Endothelial cell of hepatic sinusoid (primary cell): ENCODE measurements at regions not wholly inside any gene's neighbourhood (a gene's known extent, or its start where the extent isn't known, plus 50 kb on each side); places are given as distances from the start of the nearest gene placed in this dataset.
"Not testable (repeated sequence)": the region's sequence is repeated elsewhere in the genome, so short reads cannot be mapped to it uniquely, and the experiment has no call there.

ENCODE experiments used
- in situ Hi-C: cut with HindIII; loops from 2 replicates; pipeline ENCODE4 v1.10.0; 2017; ENCODE audit warnings: low sequenced_read_pairs

DNA sequence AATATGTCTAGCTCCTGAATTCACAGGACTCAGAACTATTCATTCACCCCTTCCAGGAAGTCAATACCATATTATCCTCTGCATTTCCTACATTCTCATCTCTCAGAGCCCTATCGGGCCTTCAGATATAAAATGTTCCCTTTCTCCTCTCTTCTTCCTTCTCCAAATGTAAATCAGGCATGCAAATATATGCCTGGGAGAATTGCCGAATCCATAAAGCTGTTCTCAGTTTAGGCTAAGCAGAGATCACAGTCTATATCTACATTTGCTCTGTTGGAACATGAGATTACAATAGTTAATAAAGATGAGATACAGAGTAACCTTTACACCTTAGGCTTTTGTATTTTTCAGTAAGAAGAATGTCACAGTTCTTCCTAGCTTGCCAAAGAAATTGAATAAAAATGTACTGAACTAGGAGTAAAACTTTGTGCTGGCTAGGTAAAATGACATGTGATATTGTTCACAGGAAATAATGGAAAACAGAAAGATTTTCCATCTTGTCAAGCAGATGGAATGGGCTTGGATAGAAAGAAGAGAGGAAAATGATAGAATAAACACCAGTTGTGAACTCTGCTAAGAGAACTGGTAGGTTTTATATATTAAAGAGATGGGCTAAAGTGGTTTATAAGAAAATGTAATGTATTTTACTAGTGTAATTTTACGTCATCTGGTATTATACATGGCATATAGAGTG lies 161.5 kb downstream of the NRIP1 start:
- in situ Hi-C loops: no loop called here

DNA sequence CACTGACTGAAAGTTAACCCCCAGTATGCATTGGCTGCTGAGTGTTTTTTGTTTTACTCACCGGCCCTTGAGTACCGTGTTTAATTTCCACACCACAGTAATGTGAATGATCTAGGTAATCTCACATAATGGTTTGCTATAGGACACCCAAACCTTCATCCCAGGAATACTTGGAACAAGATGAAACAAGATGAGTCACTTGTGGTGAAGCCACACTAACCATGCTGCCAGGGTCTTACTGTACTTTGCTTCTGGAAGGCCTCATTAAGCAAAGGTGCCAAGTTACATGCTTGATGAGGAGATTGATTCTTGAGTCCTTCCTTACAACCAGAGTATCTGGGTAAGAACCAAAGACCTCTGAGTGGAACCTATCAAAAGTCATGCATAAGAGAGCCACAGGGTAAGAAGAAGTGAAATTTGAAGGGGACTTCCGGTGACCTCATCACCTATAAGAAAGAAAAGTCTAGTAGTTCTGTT lies 163.3 kb downstream of the NRIP1 start:
- in situ Hi-C loops: no loop called here

DNA sequence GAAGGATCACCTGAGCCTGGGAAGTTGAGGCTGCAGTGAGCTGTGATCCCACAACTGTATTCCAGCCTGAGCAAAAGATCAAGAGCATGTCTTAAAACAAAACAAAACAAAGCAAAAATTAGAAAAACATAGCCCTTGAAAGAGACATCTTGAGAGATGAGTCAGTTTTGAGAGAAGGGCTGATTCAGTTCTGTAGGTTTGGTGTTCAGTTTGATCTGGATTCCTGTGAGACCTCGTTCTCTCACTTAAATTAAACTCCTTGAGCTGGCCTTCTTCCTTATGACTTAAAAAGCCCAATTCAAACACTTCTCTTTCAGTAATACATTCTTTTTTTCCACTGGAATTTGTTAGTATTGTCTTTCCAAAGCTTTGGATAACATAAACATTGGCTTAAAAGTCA lies 164.2 kb downstream of the NRIP1 start:
- in situ Hi-C loops: no loop called here

DNA sequence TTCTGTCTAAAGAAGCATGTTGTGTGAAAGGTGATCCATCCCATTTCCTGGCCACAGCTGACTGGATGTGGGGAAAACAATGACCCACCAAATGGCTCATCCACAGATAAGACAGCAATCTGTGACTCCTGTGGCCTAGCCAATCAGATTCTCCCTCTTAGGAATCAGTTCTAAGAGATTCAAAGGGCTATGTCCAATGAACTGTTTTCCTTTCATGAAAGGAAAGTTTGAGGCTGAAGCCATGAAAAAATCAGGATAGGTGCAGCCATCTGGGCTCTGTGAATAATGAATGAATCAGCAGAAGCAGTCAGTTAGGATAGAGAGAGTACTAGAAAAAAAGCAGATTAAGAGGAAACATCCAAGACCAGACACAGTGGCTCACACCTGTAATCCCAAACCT lies 164.7 kb downstream of the NRIP1 start:
- in situ Hi-C loops: no loop called here

DNA sequence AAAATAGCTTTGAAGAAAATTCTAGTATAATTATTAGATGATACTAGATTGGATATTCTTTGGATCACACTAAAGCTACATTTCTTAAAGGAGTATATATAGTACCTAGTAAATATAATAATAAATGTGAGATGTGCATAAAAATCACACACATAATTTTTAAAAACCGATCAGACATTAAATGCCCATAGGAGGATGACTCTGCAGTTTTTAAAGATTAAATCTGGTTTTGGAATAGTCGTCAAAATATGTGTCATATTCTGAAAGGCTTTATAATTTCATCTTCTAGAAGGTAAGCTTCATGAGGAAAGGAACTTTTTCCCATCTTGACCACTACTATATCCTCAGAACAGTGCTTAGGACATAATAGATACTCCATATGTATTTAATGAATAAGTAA lies 169.0 kb downstream of the NRIP1 start:
- in situ Hi-C loops: no loop called here

DNA sequence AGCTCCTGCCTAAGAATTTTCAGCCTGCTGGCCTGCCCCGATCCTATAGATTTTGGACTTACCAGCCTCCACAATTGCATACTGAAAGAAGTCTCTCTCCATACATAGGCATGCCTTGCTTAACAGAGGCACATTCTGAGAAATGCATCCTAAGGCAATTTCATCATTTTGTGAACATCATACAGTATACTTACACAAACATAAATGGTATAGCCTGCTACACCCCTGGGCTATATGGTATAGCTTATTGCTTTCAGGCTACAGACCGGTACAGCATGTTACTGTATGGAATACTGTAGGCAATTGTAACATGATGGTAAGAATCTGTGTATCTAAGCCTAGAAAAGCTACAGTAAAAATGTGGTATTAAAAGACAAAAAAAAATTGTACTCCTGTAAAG lies 174.7 kb downstream of the NRIP1 start:
- in situ Hi-C loops: no loop called here

DNA sequence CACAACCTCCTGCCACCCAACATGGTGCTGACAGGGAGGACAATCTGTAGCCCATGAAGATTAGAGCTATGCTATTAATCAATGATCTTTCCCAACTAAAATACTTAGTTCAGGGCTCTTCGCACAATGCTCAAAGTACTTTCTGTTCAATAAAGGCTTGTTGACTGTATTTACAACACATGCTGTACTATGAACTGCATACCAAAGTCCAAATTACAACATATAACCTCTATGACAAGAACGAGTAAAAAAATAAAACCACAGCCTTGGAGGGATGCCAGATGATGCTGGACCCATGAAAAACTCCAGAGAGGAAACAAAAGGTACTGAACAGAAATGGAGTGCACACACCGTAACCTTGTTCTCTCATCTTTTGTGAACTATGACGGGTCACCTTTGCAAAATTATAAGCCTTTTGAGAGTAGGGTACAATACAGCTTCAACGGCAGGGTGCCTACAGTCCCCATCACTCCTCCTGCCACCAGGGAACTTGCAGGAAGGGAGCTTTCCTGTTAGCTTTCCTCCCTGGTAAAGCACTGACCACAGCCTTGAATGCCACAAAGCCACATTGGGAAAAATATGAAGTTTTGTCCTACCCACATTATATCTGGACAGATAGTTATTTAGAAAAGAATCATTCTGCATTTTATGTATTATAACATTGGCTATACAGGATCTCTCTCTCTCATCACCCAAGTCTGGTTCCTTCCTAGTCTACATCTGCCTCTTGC lies 175.6 kb downstream of the NRIP1 start:
- in situ Hi-C loops: no loop called here

DNA sequence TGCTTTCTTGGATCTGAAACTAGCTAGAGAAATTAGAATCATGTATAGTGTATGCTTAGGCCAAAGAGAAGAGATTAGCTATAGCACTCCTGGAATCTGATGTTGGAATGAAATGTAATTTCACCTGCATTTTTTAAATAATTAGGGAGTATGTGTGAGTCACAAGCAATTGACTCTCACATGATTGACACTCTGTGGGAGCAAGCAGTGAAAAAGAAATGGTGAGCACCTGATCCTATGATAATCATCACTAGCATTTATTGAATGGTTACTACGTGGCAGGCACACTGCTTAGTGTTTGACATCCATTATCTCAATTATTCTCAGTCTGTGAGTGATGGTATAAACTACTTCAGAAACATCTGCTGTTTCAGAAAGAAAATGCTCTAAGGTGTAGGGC lies 176.6 kb downstream of the NRIP1 start:
- in situ Hi-C loops: no loop called here

DNA sequence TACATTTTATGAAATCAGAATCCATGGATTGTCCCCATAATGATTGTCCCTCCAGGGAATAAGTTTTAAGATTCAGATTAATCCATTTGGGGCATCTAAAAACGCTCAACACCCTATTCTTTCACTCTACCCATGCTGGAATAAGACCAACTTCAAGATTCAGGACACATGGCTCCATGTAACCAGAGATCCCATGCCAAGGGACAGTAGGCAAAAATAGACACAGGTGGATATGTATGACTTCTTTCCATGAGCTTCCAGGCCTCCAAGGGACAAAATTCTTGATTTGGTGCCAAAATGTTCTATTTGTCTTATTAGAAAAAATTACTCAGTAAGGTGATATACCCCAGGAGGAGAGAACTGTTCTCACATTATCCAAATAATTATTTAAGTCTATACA lies 178.8 kb downstream of the NRIP1 start:
- in situ Hi-C loops: no loop called here

DNA sequence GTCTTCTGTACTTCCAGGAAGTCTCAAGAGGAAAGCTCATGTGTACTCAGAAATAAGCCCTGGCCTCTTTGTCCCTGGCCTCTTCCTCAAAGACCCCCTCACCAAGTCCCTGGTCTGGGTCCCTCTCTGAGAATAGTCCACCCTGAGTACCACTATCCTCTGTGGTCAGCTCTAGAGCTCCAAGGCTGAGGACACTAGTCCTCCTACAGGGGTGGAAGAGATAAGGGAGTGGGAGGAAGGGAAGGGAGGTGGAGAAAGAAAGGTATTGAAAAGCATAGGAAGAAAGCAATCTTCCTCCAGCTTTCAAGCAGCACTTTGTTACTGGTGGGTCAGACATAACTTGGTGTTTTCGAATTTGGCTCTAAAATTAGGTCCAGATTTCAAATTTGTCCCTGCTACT lies 181.4 kb downstream of the NRIP1 start:
- in situ Hi-C loops: no loop called here

DNA sequence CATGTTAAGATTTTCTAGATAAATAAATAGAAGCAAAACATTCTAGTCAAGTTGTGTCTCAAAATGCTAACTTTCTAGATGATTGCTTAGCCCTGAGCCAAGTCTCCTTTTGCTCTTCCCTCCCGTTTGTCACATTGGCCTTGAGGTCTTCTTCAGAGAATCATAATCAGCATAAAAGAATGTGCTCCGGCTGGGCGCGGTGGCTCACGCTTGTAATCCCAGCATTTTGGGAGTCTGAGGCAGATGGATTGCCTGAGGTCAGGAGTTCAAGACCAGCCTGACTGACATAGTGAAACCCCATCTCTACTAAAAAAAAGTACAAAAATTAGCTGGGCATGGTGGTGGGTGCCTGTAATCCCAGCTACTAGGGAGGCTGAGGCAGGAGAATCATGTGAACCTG lies 182.3 kb downstream of the NRIP1 start:
- in situ Hi-C loops: not testable (repeated sequence)

DNA sequence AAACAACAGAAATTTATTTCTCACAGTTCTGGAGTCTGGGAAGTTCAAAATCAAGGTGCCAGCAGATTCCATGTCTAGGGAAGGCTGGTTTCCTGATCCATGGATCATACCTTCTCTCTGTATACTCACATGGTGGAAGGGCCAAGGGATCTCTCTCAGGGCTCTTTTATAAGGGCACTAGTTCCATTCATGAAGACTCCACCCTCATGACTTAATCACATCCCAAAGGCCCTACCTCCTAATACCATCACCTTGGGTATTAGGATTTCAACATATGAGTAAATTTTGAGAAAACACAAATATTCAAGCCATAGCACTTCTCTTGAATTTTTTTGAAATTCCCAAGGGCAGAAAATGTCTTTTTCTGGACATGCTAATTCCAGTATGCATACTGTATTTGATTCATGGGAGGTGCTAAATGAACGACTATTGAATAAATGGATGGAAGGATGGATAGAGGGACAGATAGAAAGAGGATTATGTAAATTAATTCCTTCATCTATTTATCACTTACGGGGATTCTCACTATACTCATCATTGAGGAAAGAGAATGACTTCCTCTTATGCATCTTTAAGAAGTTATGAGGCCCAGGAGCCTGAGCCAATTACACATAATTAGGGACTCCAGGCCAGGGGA lies 182.8 kb downstream of the NRIP1 start:
- in situ Hi-C loops: no loop called here

DNA sequence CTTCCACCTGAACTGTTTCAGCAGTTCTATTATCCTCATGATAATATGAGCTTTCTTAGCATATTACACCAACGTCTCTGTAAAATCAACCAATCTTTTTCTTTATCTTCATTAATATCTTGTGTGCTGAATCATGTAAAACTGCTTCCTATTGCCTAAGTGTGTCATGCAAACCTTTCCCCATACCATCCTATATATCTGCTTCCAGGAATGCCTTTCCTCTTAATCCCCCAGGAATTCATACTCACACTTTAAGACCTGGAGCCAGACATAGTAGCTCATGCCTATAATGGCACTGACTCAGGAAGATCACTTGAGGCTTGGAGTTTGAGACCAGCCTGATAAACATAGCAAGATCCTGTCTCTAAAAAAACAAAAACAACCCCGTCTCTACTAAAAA lies 183.9 kb downstream of the NRIP1 start:
- in situ Hi-C loops: no loop called here

DNA sequence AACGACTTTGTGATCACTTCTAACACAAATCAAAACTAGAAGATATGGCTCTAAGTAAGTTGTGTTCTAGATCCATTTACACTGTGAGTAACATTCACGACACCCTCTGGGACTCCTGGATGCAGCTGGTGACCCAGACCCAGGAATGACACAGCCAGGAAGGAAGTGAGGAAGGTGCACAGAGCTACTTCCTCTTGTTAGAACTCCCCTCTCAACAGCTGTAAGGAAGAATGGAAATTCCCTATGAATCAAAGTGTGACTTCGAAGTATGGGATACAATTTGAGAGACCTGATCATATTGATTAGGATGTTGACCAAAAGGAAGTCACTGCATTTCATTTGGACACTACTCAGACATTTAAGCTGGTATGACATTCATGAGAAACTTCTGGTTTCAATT lies 185.3 kb downstream of the NRIP1 start:
- in situ Hi-C loops: loop anchor here (5.0 kb wide), 1 partner anchor 83 kb away; no protein-coding TSS in a partner anchor

DNA sequence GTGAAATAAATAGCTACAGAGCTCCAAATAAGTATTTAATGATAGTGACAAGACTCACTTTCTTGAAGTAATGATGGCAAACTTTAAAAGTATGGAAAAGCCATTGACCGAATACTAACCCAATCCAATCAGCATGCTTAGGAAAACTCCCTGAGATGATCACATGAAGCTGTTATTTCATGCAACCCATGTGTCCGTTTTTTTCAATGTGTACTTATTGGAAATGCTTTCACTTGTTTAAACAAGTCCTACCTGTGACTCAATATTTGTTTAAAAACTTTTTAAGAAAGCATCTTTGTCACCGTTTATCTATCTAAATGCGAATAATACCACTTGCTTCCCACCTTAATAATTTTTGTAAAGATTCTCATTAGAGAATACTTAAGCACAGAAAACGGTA lies 185.8 kb downstream of the NRIP1 start:
- in situ Hi-C loops: loop anchor here (5.0 kb wide), 1 partner anchor 83 kb away; no protein-coding TSS in a partner anchor

DNA sequence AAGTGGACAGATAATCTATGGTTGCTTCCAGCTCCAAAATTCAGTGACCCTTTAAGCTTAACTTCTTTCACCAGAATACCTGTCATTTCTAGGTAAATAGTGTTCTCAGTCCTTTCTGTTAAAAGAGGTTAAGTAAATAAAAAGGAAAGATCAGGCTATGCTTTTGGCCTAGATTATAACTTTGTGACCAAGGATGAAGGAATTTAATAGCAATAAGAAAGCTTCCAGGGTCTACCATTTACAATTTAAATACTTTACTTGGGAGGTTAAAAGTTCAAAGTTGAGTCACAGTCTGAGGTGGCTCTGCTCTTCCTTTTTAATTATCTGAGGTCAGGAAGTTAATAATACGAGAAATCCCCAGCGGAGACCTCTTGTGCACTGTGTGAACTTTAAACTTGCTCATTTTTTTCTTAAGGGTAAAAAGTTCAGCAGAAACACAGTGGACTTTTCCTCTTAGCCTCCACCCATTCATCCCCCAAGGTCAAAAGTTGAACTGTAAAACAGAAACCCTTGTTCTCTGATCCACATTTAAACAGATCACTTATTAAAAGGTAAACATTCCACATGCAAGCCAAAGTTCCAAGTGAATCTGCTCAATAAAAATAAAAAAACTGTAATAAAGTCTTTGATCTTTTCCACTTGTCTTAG lies 187.1 kb downstream of the NRIP1 start:
- in situ Hi-C loops: loop anchor here (5.0 kb wide), 1 partner anchor 85 kb away; no protein-coding TSS in a partner anchor

DNA sequence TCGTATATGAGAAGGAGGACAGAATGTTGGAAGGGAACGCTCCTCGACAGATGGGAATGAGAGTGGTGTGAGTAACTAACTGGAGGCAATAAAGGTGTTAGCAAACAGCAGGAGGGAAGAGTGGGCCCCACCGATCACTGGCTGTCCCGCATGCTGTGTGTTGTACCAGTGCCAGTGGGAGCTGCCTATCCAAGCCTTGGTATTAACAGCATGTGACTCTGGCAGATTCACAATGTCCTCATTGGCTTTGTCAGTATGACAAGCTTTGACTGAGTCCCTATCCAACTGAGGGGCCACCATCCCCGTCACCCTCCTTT lies 188.3 kb downstream of the NRIP1 start:
- in situ Hi-C loops: loop anchor here (5.0 kb wide), 1 partner anchor 86 kb away; no protein-coding TSS in a partner anchor

DNA sequence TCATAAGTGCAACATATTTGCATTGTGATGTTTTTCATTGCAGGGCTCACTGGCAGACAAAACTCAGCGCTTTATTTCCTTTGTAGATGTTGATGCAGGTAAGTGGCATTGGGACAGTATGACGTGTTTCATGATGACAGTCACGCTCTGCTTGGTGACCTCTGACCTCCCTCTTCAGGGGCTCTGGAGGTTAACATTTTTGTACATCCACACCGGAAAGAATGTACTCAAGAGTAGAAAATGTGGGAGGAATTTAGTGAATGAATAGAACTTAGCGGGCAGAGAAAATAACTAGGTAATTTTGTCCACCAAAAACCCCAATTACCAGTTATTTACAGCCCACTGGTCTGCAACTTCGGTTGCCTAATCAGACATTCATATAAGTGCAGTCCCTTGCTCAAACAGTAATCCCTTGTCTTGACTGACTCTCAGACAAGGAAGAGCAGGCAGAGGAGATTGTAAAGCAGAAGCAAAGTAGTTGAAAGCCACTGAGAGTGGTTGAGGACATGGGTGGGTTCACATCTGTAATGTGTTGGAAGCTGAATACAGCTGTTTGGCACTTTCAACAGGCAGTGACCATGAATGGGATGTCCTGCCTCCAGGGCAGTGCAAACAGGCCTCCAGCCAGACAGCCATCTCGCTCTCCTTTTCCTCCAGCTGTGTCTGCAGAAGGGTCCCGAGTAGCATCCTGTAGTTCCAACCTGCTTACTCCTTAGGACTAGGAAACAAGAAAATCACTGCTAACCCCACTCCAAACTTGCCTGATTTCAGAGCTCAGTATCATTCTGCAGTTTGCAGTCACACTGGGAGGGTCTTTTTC lies 188.9 kb downstream of the NRIP1 start:
- in situ Hi-C loops: loop anchor here (5.0 kb wide), 1 partner anchor 86 kb away; no protein-coding TSS in a partner anchor

DNA sequence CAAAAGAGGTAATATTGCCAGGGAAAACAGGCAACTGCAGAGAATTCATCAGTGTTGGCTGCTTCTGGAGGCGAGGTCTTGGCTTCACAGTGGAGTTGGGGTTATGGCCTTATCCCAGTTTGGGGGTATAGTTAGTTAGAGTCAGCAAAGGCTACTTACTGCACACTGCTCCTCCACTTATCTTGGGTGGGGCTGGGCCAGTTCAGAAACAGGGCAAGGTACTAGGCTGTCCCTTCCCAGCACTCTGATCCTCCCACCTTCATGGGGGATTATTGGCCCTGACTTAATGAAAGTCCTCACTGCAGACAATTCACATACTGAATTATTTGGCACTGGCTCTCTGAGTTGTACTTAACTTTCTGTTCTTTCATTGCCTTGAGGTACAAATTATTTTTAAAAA lies 189.6 kb downstream of the NRIP1 start:
- in situ Hi-C loops: loop anchor here (5.0 kb wide), 1 partner anchor 87 kb away; no protein-coding TSS in a partner anchor

DNA sequence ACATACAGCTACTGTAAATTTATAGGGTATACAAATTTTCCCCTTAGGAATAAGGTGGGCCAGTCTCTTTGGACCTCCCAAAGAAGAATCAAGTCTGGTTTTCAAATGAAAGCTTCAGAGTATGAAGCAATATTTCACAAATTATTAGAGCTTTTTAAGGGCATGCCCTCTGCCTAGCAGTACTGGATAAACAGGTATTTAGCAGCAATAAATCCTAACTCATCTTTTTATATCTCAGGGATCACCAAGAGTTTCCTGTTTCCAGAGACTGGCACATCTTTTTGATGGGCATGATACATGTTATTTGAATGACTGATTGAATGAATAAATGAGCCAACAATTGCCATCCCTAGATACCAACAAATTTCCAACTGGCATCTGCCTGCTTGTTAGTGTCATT lies 190.4 kb downstream of the NRIP1 start:
- in situ Hi-C loops: no loop called here
